Activated B cell treated with CpG ODN at 0.5 μM for 24 hours (primary cell): ENCODE measurements at regions not wholly inside any gene's neighbourhood (a gene's known extent, or its start where the extent isn't known, plus 50 kb on each side); places are given as distances from the start of the nearest gene placed in this dataset.

Experiments
- ATAC-seq: fragments of 200-7000 bp; cut with Tn5 transposase; one replicate; pipeline ENCODE4 v1.10.0; 2021; ENCODE audit warnings: low read depth, mild to moderate bottlenecking, moderate library complexity
- CTCF ChIA-PET: fragments of 350-600 bp; sonication (Branson Sonifier 250); formaldehyde crosslinking; loops from one replicate; lab custom pipeline; 2021; ENCODE audit warnings: antibody characterized with exemption; lab: Charles Lee
- POLR2A ChIA-PET: fragments of 350-600 bp; sonication (Branson Sonifier 250); formaldehyde crosslinking; loops from one replicate; lab custom pipeline; 2021; ENCODE audit warnings: antibody characterized with exemption; lab: Charles Lee
- DNase-seq: peaks from one replicate; pipeline ENCODE4 v3.0.0; 2022
- H3K27ac Mint-ChIP-seq: one replicate; pipeline ENCODE4 v1.8.0; 2020; ENCODE audit warnings: mixed read lengths
- H3K27me3 Mint-ChIP-seq: one replicate; pipeline ENCODE4 v1.8.0; 2021; ENCODE audit warnings: mixed read lengths
- H3K36me3 Mint-ChIP-seq: one replicate; pipeline ENCODE4 v1.8.0; 2021; ENCODE audit warnings: low read depth, mixed read lengths
- H3K4me1 Mint-ChIP-seq: one replicate; pipeline ENCODE4 v1.8.0; 2021; ENCODE audit warnings: mixed read lengths
- H3K4me3 Mint-ChIP-seq: one replicate; pipeline ENCODE4 v1.8.0; 2020; ENCODE audit warnings: mild to moderate bottlenecking, mixed read lengths
- H3K9me3 Mint-ChIP-seq: one replicate; pipeline ENCODE4 v1.8.0; 2020; ENCODE audit warnings: mixed read lengths
- intact Hi-C: fragments of 100-400 bp; cut with micrococcal nuclease; formaldehyde crosslinking; loops from one replicate; pipeline ENCODE4 v1.15.1; 2024
- TF ChIP-seq, protein P1 (sequence below): fragments of 200-600 bp; IDR thresholded peaks from one replicate; pipeline ENCODE4 v1.8.0; 2022; ENCODE audit warnings: antibody characterized with exemption, mild to moderate bottlenecking

GRCh38 chr13:87094646-87095045 lies 576.5 kb upstream of the SLITRK5 start:
- intact Hi-C loops: no loop called here
- Mint-ChIP-seq H3K9me3 (no peaks in the 10 kb centered on the region), H3K27ac (no peak overlapping the region), H3K4me1 (no peaks in the 10 kb centered on the region), H3K27me3 (no peaks in the 10 kb centered on the region), H3K4me3 (no peak overlapping the region), H3K36me3 (no peaks in the 10 kb centered on the region)
- POLR2A ChIA-PET: no interaction called here
- CTCF ChIA-PET: no interaction called here
- TF ChIP-seq, protein P1, sequence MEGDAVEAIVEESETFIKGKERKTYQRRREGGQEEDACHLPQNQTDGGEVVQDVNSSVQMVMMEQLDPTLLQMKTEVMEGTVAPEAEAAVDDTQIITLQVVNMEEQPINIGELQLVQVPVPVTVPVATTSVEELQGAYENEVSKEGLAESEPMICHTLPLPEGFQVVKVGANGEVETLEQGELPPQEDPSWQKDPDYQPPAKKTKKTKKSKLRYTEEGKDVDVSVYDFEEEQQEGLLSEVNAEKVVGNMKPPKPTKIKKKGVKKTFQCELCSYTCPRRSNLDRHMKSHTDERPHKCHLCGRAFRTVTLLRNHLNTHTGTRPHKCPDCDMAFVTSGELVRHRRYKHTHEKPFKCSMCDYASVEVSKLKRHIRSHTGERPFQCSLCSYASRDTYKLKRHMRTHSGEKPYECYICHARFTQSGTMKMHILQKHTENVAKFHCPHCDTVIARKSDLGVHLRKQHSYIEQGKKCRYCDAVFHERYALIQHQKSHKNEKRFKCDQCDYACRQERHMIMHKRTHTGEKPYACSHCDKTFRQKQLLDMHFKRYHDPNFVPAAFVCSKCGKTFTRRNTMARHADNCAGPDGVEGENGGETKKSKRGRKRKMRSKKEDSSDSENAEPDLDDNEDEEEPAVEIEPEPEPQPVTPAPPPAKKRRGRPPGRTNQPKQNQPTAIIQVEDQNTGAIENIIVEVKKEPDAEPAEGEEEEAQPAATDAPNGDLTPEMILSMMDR: no peak
- no peak for DNase-seq
- no peak for ATAC-seq

DNA sequence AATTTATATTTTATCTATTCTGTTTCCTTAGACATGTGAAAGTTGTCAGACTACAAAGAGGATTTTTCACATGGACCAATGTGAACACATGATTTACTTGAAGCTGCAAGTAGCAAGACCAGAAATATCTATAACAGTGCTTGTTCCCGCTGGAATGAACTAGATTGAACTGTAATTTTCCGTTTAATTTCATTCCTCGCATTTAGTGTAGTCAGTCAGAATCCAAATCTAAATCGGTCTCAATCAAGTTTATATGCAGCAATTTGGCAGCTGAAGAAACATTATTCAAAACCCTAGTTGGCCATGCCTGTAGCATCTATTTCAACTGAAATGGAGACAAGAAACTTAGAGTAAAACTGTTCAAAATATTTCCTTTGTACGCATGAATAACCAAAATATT lies 570.7 kb upstream of the SLITRK5 start:
- intact Hi-C loops: no loop called here
- ChIA-PET POLR2A (no interaction called here), CTCF (no interaction called here)
- Mint-ChIP-seq H3K9me3 (no peaks in the 10 kb centered on the region), H3K27me3 (no peaks in the 10 kb centered on the region), H3K4me1 (no peaks in the 10 kb centered on the region), H3K27ac (no peak overlapping the region), H3K4me3 (no peak overlapping the region), H3K36me3 (no peaks in the 10 kb centered on the region)
- ATAC-seq (no peak), DNase-seq (no peak)
- TF ChIP-seq, protein P1: no peak

- no peaks in the 10 kb centered on the region for H3K27me3 Mint-ChIP-seq
- ChIA-PET POLR2A (no interaction called here), CTCF (no interaction called here)
- H3K36me3 Mint-ChIP-seq: no peaks in the 10 kb centered on the region
- no peak overlapping the region for H3K27ac Mint-ChIP-seq
- ATAC-seq: no peak
- no peaks in the 10 kb centered on the region for H3K9me3 Mint-ChIP-seq
- TF ChIP-seq, protein P1: no peak
- intact Hi-C loops: no loop called here
- H3K4me3 Mint-ChIP-seq: no peak overlapping the region
- no peaks in the 10 kb centered on the region for H3K4me1 Mint-ChIP-seq
- no peak for DNase-seq
Measured at GRCh38 chr13:87107651-87108050, 563.5 kb upstream of the SLITRK5 start.

- ATAC-seq: no peak
- ChIA-PET POLR2A (no interaction called here), CTCF (no interaction called here)
- Mint-ChIP-seq H3K27me3 (no peaks in the 10 kb centered on the region), H3K4me1 (no peaks in the 10 kb centered on the region), H3K27ac (no peak overlapping the region), H3K4me3 (no peak overlapping the region), H3K9me3 (peaks cover 4% of the 10 kb centered on the region), H3K36me3 (no peaks in the 10 kb centered on the region)
- intact Hi-C loops: no loop called here
- TF ChIP-seq, protein P1: no peak
- no peak for DNase-seq
Measured at GRCh38 chr13:87120476-87120875, 550.7 kb upstream of the SLITRK5 start.

GRCh38 chr13:87122551-87122950 lies 548.6 kb upstream of the SLITRK5 start:
- CTCF ChIA-PET: no interaction called here
- H3K27ac Mint-ChIP-seq: no peak overlapping the region

More at GRCh38 chr13:87122551-87122950, 548.6 kb upstream of the SLITRK5 start:
- no peak overlapping the region for H3K4me3 Mint-ChIP-seq
- no peaks in the 10 kb centered on the region for H3K36me3 Mint-ChIP-seq
- no peak for DNase-seq
- H3K9me3 Mint-ChIP-seq: peaks cover 3% of the 10 kb centered on the region
- no peak for ATAC-seq
- POLR2A ChIA-PET: no interaction called here
- no peaks in the 10 kb centered on the region for H3K4me1 Mint-ChIP-seq
- TF ChIP-seq, protein P1: no peak
- no peaks in the 10 kb centered on the region for H3K27me3 Mint-ChIP-seq
- intact Hi-C loops: no loop called here
